Left lung (tissue), 4 donors: ENCODE measurements at regions not wholly inside any gene's neighbourhood (a gene's known extent, or its start where the extent isn't known, plus 50 kb on each side); places are given as distances from the start of the nearest gene placed in this dataset.

ENCODE experiments used
- ATAC-seq: fragments of 200-7000 bp; cut with Tn5 transposase; one replicate; pipeline ENCODE4 v1.9.1; 2020; ENCODE audit warnings: moderate library complexity
- DNase-seq, 4 donors: peaks; one replicate each; pipeline ENCODE4 v3.0.0-alpha.2; 2013 to 2020
- H3K27ac ChIP-seq, 2 donors: fragments of 200-600 bp; sonication (generic) in 1 of 2; one replicate each; pipeline versions ENCODE4 v1.5.0 to v1.8.0; 2020 to 2021
- H3K27me3 ChIP-seq, 2 donors: fragments of 200-600 bp; sonication (generic) in 1 of 2; one replicate each; pipeline versions ENCODE4 v1.5.0 to v1.8.0; 2020 to 2021
- H3K36me3 ChIP-seq, 2 donors: fragments of 200-600 bp; sonication (generic) in 1 of 2; one replicate each; pipeline versions ENCODE4 v1.5.0 to v1.8.0; 2020 to 2021
- H3K4me1 ChIP-seq, 2 donors: fragments of 200-600 bp; one replicate each; pipeline ENCODE4 v1.8.0; 2021
- H3K4me3 ChIP-seq, 2 donors: fragments of 200-600 bp; sonication (generic) in 1 of 2; one replicate each; pipeline versions ENCODE4 v1.5.0 to v1.8.0; 2020 to 2021; ENCODE audit warnings: mild to moderate bottlenecking in 1 of 2
- H3K9me3 ChIP-seq, 2 donors: fragments of 200-600 bp; sonication (generic) in 1 of 2; one replicate each; pipeline versions ENCODE4 v1.5.0 to v1.8.0; 2020 to 2021
- CTCF ChIP-seq, 2 donors: fragments of 200-600 bp; sonication (generic) in 1 of 2; IDR thresholded peaks; one replicate each; pipeline versions ENCODE4 v1.5.0 to v1.8.0; 2021; ENCODE audit warnings: antibody characterized with exemption in 2 of 2
- intact Hi-C, 2 donors: fragments of 100-400 bp; cut with DNase I; formaldehyde crosslinking; loops; one replicate each; pipeline versions ENCODE4 v1.11.2 to v1.14.2; 2022
- donor health status: DM: no; HTN: yes; CAD: no.
- donor health status: DM: no; HTN: no; CAD: no.

GRCh38 chr3:162436826-162437225 is 940.2 kb downstream of the OTOL1 start:
- intact Hi-C loops = no loop called here
- no peaks in the 10 kb centered on the region for H3K4me1 ChIP-seq
- peaks cover 0 to 19% of the 10 kb centered on the region in 2 donors for H3K9me3 ChIP-seq
- ATAC-seq (no peak), DNase-seq (no peak)
- H3K36me3 ChIP-seq = no peaks in the 10 kb centered on the region
- no peak overlapping the region for H3K27ac ChIP-seq
- no peak overlapping the region for H3K4me3 ChIP-seq
- no peaks in the 10 kb centered on the region for H3K27me3 ChIP-seq
- TF ChIP-seq CTCF (IDR thresholded peaks at IDR 0.05) = no peak

DNA sequence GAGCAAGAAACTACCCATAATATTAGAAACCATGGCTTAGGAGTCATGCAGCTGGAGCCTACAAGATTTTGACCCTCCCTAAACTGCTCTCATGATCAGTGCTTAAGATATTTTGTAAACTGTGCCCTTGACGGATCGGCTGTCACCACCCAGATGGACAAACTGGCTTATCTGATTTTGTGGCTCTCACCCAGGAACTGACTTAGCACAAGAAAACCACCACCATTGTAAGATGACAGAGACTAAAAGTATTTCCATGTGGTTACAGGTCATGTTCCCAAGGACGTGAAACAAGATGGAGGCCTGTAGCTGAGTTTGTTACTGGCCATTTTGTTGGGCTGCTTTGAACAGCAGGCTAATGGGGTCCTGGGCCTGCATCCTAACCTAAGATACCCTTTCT is 940.9 kb downstream of the OTOL1 start:
- peaks cover 0 to 14% of the 10 kb centered on the region in 2 donors for H3K9me3 ChIP-seq
- ATAC-seq (no peak), DNase-seq (no peak)
- no peak for TF ChIP-seq CTCF (IDR thresholded peaks at IDR 0.05)
- no peaks in the 10 kb centered on the region for H3K36me3 ChIP-seq
- H3K27ac ChIP-seq = no peak overlapping the region
- H3K27me3 ChIP-seq = no peaks in the 10 kb centered on the region
- no peak overlapping the region for H3K4me3 ChIP-seq
- H3K4me1 ChIP-seq = no peaks in the 10 kb centered on the region
- intact Hi-C loops = no loop called here

DNA sequence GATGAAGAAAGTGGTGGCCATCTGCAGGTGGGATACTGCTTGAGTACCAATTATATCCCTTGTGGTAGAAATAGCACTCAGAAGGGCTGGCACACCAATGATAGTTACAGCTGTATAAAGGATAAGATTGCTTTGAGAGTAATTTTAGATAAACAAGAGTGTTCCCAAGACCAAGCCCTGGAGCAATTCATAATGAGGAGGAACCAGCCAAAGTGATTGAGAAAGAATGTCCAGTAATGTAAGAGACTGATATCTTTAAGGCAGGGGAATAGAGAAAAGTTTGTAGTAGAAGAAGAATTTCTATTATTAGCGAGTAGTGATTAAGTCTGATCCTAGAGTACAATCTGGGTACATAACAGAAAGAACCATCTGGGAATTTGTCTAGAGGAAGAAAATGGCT is 945.1 kb downstream of the OTOL1 start:
- DNase-seq (no peak), ATAC-seq (no peak)
- Histone ChIP-seq H3K4me3 (no peak overlapping the region), H3K27me3 (no peaks in the 10 kb centered on the region), H3K27ac (no peak overlapping the region), H3K4me1 (no peaks in the 10 kb centered on the region), H3K9me3 (peaks cover 0 to 7% of the 10 kb centered on the region in 2 donors), H3K36me3 (no peaks in the 10 kb centered on the region)
- intact Hi-C loops = no loop called here
- TF ChIP-seq CTCF (IDR thresholded peaks at IDR 0.05) = no peak

DNA sequence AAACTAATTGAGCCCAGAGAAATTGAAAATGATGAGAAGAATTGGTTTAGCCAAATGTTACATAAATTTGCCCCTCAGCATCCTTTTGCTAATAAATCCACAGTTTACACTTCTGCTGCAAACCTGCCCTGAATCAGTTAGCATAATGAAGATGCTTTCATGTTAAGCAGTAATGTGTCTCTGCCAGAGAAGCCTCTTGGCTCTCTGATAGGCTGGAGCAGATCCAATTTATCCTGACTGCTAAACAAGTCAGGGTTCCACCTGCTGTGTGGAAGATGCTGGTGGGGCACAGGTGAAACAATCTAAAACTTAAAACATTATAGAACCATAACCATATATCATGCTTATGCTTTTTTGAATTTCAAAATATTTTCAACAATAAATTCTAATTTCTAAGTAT is 946.8 kb downstream of the OTOL1 start:
- Histone ChIP-seq H3K9me3 (peaks cover 0 to 7% of the 10 kb centered on the region in 2 donors), H3K27ac (no peak overlapping the region), H3K27me3 (no peaks in the 10 kb centered on the region), H3K36me3 (no peaks in the 10 kb centered on the region), H3K4me3 (no peak overlapping the region), H3K4me1 (no peaks in the 10 kb centered on the region)
- no peak for TF ChIP-seq CTCF (IDR thresholded peaks at IDR 0.05)
- intact Hi-C loops = no loop called here
- no peak for ATAC-seq
- DNase-seq = no peak

- no peaks in the 10 kb centered on the region for H3K27me3 ChIP-seq
- no peaks in the 10 kb centered on the region for H3K4me1 ChIP-seq
- ATAC-seq (no peak), DNase-seq (no peak)
- H3K27ac ChIP-seq = no peak overlapping the region
- no peaks in the 10 kb centered on the region for H3K36me3 ChIP-seq
- H3K9me3 ChIP-seq = no peaks in the 10 kb centered on the region
- intact Hi-C loops = no loop called here
- no peak for TF ChIP-seq CTCF (IDR thresholded peaks at IDR 0.05)
- no peak overlapping the region for H3K4me3 ChIP-seq
Observed at GRCh38 chr3:162468791-162469190, 972.2 kb downstream of the OTOL1 start.
